ENCODE measurements at regions not wholly inside any gene's neighbourhood (a gene's known extent, or its start where the extent isn't known, plus 50 kb on each side); places are given as distances from the start of the nearest gene placed in this dataset.
A peak's percentile ranks its signal among the peaks of the same experiment; 100 is the strongest.
"Not testable (repeated sequence)": the region's sequence is repeated elsewhere in the genome, so short reads cannot be mapped to it uniquely, and the experiment has no call there.

- DNase-seq (ENCODE audit: low spot score) = not testable (repeated sequence)
Observed at GRCh38 chr15:44849701-44850403, 106.6 kb upstream of the TERB2 start.

- DNase-seq (ENCODE audit: low spot score) = peak; percentile 64
Observed at GRCh38 chr15:44853304-44853950, 103.1 kb upstream of the TERB2 start.

- not testable (repeated sequence) for DNase-seq (ENCODE audit: low spot score)
Observed at GRCh38 chr15:44854696-44855095, 101.8 kb upstream of the TERB2 start.

GRCh38 chr15:44856284-44856683, 100.2 kb upstream of the TERB2 start:
- DNase-seq (ENCODE audit: low spot score) = not testable (repeated sequence)

- not testable (repeated sequence) for DNase-seq (ENCODE audit: low spot score)
Observed at GRCh38 chr15:44857164-44857710, 99.2 kb upstream of the TERB2 start.

GRCh38 chr15:44859088-44859487, 97.4 kb upstream of the TERB2 start:
- not testable (repeated sequence) for DNase-seq (ENCODE audit: low spot score)

- DNase-seq (ENCODE audit: low spot score) = not testable (repeated sequence)
Observed at GRCh38 chr15:44860168-44860567, 96.3 kb upstream of the TERB2 start.

GRCh38 chr15:44861439-44861910, 95.0 kb upstream of the TERB2 start:
- DNase-seq (ENCODE audit: low spot score) = no peak

- DNase-seq (ENCODE audit: low spot score) = no peak
Observed at GRCh38 chr15:44861917-44862316, 94.6 kb upstream of the TERB2 start.

GRCh38 chr15:44862866-44863265, 93.6 kb upstream of the TERB2 start:
- DNase-seq (ENCODE audit: low spot score) = not testable (repeated sequence)

- not testable (repeated sequence) for DNase-seq (ENCODE audit: low spot score)
Observed at GRCh38 chr15:44868100-44868499, 88.4 kb upstream of the TERB2 start.

- DNase-seq (ENCODE audit: low spot score) = not testable (repeated sequence)
Observed at GRCh38 chr15:44870125-44870524, 86.4 kb upstream of the TERB2 start.

- DNase-seq (ENCODE audit: low spot score) = no peak
Observed at GRCh38 chr15:44873103-44873502, 83.4 kb upstream of the TERB2 start.

GRCh38 chr15:44879066-44879465, 77.4 kb upstream of the TERB2 start:
- DNase-seq (ENCODE audit: low spot score) = no peak

GRCh38 chr15:44882499-44882968, 74.0 kb upstream of the TERB2 start:
- DNase-seq (ENCODE audit: low spot score) = no peak

- DNase-seq (ENCODE audit: low spot score) = no peak
Observed at GRCh38 chr15:44883199-44883877, 73.1 kb upstream of the TERB2 start.

- not testable (repeated sequence) for DNase-seq (ENCODE audit: low spot score)
Observed at GRCh38 chr15:44898890-44899651, 57.4 kb upstream of the TERB2 start.

- not testable (repeated sequence) for DNase-seq (ENCODE audit: low spot score)
Observed at GRCh38 chr15:44899775-44900174, 56.7 kb upstream of the TERB2 start.

- DNase-seq (ENCODE audit: low spot score) = not testable (repeated sequence)
Observed at GRCh38 chr15:44900796-44901195, 55.7 kb upstream of the TERB2 start.

- not testable (repeated sequence) for DNase-seq (ENCODE audit: low spot score)
Observed at GRCh38 chr15:44903281-44903680, 53.2 kb upstream of the TERB2 start.

GRCh38 chr15:44904651-44905340, 51.7 kb upstream of the TERB2 start:
- not testable (repeated sequence) for DNase-seq (ENCODE audit: low spot score)

Data from hematopoietic multipotent progenitor cell treated with erythropoietin and hydrocortisone succinate and interleukin-3 and kit ligand, for 15 days (in vitro differentiated cells).